HUES6 (cell line): ENCODE measurements at regions not wholly inside any gene's neighbourhood (a gene's known extent, or its start where the extent isn't known, plus 50 kb on each side); places are given as distances from the start of the nearest gene placed in this dataset.

ENCODE experiments used
- H3K27ac ChIP-seq: 2 replicates; pipeline ENCODE4 v1.7.0; 2013; ENCODE audit warnings: low read depth, mild to moderate bottlenecking, low read length, inconsistent platforms
- H3K27me3 ChIP-seq: 2 replicates; pipeline ENCODE4 v1.6.1; 2013; ENCODE audit warnings: low read length; ENCODE audit not compliant: control insufficient read depth, insufficient read depth
- H3K36me3 ChIP-seq: 2 replicates; pipeline ENCODE4 v1.6.1; 2013; ENCODE audit warnings: low read length; ENCODE audit not compliant: control insufficient read depth, insufficient read depth
- H3K4me1 ChIP-seq: 2 replicates; pipeline ENCODE4 v1.6.1; 2013; ENCODE audit warnings: low read length; ENCODE audit not compliant: control insufficient read depth, insufficient read depth
- H3K4me3 ChIP-seq: 2 replicates; pipeline ENCODE4 v1.5.1; 2013; ENCODE audit warnings: low read depth, low read length
- H3K9ac ChIP-seq: one replicate; pipeline ENCODE4 v1.6.1; 2013; ENCODE audit warnings: mild to moderate bottlenecking, low read length
- H3K9me3 ChIP-seq: 2 replicates; pipeline ENCODE4 v1.6.1; 2013; ENCODE audit warnings: low read depth, low read length; ENCODE audit not compliant: control insufficient read depth, insufficient read depth

- no peaks in the 10 kb centered on the region for H3K4me1 ChIP-seq
- H3K27me3 ChIP-seq: no peaks in the 10 kb centered on the region
- no peak overlapping the region for H3K9ac ChIP-seq
- peaks cover 81% of the 10 kb centered on the region for H3K9me3 ChIP-seq
- H3K27ac ChIP-seq: no peak overlapping the region
- H3K4me3 ChIP-seq: no peak overlapping the region
- H3K36me3 ChIP-seq: no peaks in the 10 kb centered on the region
Measured at GRCh38 chr19:27657271-27658051, 1555.5 kb downstream of the UQCRFS1 start.

- Histone ChIP-seq H3K9ac (no peak overlapping the region), H3K4me1 (no peaks in the 10 kb centered on the region), H3K27ac (no peak overlapping the region), H3K27me3 (no peaks in the 10 kb centered on the region), H3K4me3 (no peak overlapping the region), H3K36me3 (no peaks in the 10 kb centered on the region), H3K9me3 (peaks cover 74% of the 10 kb centered on the region; the same call in 1 of the 2 replicates)
Measured at GRCh38 chr19:27654266-27654990, 1558.5 kb downstream of the UQCRFS1 start.

GRCh38 chr19:27652796-27653195, 1560.2 kb downstream of the UQCRFS1 start:
- Histone ChIP-seq H3K9me3 (peaks cover 74% of the 10 kb centered on the region; the same call in 1 of the 2 replicates), H3K9ac (no peak overlapping the region), H3K27ac (no peak overlapping the region), H3K4me3 (no peak overlapping the region), H3K4me1 (no peaks in the 10 kb centered on the region), H3K27me3 (no peaks in the 10 kb centered on the region), H3K36me3 (no peaks in the 10 kb centered on the region)

- H3K27ac ChIP-seq: no peak overlapping the region
- H3K4me3 ChIP-seq: no peak overlapping the region
- H3K36me3 ChIP-seq: no peaks in the 10 kb centered on the region
- peaks cover 74% of the 10 kb centered on the region; the same call in 1 of the 2 replicates for H3K9me3 ChIP-seq
- no peaks in the 10 kb centered on the region for H3K4me1 ChIP-seq
- H3K9ac ChIP-seq: no peak overlapping the region
- H3K27me3 ChIP-seq: no peaks in the 10 kb centered on the region
Measured at GRCh38 chr19:27652281-27652680, 1560.7 kb downstream of the UQCRFS1 start.

GRCh38 chr19:27647423-27647822, 1565.5 kb downstream of the UQCRFS1 start:
- H3K4me1 ChIP-seq: no peaks in the 10 kb centered on the region
- no peaks in the 10 kb centered on the region for H3K27me3 ChIP-seq
- H3K9me3 ChIP-seq: peaks cover 51% of the 10 kb centered on the region; the same call in 1 of the 2 replicates
- no peaks in the 10 kb centered on the region for H3K36me3 ChIP-seq
- no peak overlapping the region for H3K27ac ChIP-seq
- no peak overlapping the region for H3K4me3 ChIP-seq
- no peak overlapping the region for H3K9ac ChIP-seq

GRCh38 chr19:27635401-27635800, 1577.5 kb downstream of the UQCRFS1 start:
- no peaks in the 10 kb centered on the region for H3K27me3 ChIP-seq
- no peak overlapping the region for H3K4me3 ChIP-seq
- H3K9me3 ChIP-seq: peaks cover 52% of the 10 kb centered on the region
- no peaks in the 10 kb centered on the region for H3K36me3 ChIP-seq
- no peak overlapping the region for H3K9ac ChIP-seq
- no peak overlapping the region for H3K27ac ChIP-seq
- no peaks in the 10 kb centered on the region for H3K4me1 ChIP-seq

- Histone ChIP-seq H3K4me1 (no peaks in the 10 kb centered on the region), H3K9ac (no peak overlapping the region), H3K36me3 (no peaks in the 10 kb centered on the region), H3K27me3 (no peaks in the 10 kb centered on the region), H3K27ac (no peak overlapping the region), H3K9me3 (peaks cover 93% of the 10 kb centered on the region), H3K4me3 (no peak overlapping the region)
Measured at GRCh38 chr19:27618006-27618405, 1594.9 kb downstream of the UQCRFS1 start.

GRCh38 chr19:27580906-27581305, 1632.0 kb downstream of the UQCRFS1 start:
- Histone ChIP-seq H3K36me3 (no peaks in the 10 kb centered on the region), H3K27me3 (no peaks in the 10 kb centered on the region), H3K9ac (no peak overlapping the region), H3K4me3 (no peak overlapping the region), H3K9me3 (peaks cover 91% of the 10 kb centered on the region), H3K4me1 (no peaks in the 10 kb centered on the region), H3K27ac (no peak overlapping the region)
